Activated CD4-positive, alpha-beta T cell treated with anti-CD3 and anti-CD28 coated beads, Interleukin-2, amount 50 U/mL, for 16 hours (primary cell): ENCODE measurements at regions not wholly inside any gene's neighbourhood (a gene's known extent, or its start where the extent isn't known, plus 50 kb on each side); places are given as distances from the start of the nearest gene placed in this dataset.
A peak's percentile ranks its signal among the peaks of the same experiment; 100 is the strongest.

ENCODE experiments used
- DNase-seq: peaks from one replicate; pipeline ENCODE4 v3.0.0-alpha.2; 2020

GRCh38 chr1:2919841-2920240 is 101.4 kb upstream of the ACTRT2 start:
- no peak for DNase-seq

DNA sequence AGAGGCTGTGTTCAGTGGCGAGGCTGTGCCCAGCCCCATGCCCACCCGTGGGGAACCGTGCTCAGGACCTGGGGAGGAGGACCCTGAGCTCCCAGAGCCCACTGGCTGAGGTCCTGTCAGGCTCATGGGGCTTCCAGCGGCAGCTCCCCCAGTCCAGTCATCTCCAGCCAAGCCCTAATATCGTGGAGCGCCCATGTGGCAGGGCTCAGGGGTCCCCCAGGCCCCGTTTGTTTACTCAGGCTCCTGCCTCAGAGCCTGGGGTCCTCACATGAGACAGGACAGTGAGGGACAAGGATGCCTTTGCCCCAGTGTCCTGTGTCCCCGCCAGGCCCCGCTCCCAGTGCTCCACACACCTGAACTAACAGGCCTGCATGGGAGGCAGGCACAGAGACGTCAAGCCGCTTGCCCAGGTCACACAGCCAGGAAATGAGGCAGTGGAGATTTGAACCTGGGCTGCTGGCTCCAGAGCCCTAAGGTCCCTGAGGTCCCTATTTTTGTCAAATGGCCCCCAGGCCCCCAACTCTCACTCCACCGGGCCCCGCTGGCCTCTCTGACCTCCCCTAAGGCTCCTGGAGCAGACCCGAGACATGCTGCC is 100.7 kb upstream of the ACTRT2 start:
- no peak for DNase-seq

DNA sequence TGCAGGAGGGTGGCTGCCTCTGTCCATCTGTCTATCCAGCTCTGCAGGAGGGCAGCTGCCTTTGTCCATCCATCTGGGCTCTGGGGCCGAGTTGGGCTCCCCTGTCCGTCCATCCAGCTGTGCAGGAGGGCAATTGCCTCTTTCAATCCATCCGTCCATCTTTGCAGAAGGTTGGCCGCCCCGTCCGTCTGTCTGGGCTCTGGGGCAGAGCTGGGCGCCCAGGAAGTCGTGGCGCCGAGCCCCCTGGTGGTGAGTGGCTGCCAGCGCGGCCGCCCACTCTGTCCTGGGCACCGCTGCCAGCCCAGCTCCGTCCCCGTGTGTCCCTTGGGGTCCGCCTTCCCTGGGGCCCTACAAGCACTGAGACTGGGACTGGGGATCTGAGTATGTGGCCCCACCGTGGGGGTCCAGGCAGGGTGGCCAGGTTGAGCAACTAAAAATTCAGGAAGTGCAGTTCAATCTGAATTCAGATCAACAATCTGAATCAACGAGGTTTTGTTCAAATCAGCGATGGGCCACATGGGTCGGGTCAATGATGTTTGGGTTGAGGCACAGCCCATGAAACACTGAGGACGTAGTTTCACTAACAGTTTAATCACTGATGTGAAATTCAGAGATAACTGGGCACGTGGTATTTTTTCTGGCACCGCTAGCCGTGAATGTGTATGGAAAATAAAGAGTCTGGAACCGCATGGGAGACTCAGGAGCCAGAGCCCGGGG is 99.1 kb upstream of the ACTRT2 start:
- peak; percentile 5 for DNase-seq

DNA sequence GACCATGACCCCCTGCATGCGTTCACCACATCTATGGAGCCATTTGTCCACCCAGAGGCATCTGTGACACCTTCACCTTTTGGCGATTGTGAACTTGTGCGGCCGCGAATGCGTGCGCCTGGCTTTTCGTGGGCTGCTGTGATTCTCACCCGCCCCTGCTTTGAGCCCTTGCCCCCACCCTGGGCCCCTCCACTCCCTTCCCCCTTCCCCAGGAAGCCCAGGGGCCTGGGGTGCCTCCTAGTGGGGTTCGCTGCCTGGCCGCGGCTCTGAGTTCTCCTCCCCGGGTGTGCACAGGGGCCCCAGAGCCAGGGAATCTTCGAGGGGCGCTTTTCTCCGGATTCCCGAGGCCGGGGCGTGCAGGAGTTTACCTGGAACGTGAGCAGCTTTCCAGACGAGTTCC is 97.9 kb upstream of the ACTRT2 start:
- DNase-seq, result no peak

DNA sequence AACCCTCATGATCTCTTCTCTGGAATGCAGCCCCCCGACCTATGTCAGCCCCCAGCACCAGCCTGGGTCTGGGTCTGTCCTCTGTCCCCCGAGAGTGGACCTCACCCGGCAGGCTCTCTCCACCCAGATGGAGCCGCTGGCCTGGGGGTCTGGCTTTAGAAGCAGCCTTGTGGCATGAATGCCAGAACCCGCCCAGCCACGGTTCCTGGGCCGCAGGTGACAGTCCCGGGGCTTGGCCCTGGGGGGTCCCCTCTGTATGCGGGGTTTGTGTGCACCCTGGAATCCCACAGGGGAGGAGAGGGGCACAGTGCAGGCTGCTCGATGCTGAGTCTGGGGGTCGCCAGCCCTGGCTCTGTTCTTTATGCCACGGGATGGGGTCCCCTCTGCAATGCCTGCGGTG is 96.0 kb upstream of the ACTRT2 start:
- no peak for DNase-seq

- no peak for DNase-seq
These were observed 95.3 kb upstream of the ACTRT2 start for GRCh38 chr1:2925918-2926317.

DNA sequence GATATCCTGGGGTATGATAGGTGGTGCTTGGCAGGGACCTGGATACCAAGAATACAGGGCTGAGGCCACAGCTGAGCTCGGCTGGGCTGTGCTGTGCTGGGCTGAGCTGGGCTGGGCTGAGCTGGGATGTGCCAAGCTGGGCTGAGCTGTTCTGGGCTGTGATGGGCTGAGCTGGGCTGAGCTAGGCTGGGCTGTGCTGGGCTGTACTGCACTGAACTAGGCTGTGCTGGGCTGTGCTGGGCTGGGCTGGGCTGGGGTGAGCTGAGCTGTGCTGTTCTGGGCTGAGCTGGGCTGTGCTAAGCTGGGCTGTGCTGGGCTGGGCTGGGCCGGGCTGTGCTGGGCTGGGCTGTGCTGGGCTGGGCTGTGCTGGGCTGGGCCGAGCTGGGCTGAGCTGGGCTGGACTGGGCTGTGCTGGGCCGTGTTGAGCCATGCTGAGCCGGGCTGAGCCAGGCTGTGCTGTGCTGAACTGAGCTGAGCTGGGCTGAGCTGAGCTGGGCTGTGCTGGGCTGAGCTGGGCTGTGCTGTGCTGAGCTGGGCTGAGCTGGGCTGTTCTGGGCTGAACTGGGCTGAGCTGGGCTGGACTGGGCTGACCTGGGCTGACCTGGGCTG is 94.7 kb upstream of the ACTRT2 start:
- DNase-seq, result no peak

GRCh38 chr1:2927393-2928360 is 93.6 kb upstream of the ACTRT2 start:
- DNase-seq, result no peak

DNA sequence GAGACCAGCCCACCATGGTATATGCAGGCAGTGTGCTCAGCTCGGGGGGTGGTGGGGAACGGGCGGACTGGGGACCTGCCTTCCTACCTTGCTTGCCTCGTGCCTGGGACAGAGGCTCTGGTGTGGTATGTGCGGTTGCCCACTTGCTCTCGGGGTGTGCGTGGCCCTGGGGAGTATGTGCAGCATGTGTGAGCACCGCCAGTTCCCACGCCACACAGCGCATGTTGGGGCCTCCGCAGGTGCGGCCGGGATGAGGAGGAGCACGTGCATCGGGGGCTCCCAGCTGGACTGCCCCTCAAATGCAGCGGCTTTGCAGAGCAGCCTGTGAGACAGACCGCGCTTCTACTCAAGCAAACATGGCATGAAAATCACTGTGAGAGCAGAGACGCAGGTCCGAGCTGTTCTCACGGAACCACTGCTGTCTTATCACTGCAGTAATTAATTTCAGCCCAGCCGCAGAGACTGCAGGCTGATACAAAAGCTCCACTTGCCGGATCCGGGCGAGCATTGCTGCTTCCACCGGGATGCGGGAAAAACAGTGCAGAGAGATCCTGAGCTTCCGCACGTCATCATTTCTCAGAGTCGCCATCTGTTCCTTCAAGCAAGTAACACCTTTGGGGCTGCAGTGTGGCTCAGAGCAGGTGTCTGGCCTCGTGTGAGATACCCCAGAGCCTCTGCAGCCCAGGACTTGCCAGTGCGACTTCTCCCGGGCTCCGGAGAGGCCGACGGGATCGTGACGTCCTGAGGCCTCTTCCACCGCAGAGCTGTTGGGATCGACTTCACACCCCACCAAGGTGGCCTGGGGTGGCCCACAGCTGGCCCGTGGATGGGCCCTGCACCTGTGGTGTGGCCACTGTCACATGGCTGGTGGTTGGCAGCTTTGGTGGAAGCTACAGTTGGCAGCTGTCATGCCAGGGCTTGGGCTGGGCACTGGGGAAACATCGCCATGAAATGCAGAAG is 92.6 kb upstream of the ACTRT2 start:
- no peak for DNase-seq

DNA sequence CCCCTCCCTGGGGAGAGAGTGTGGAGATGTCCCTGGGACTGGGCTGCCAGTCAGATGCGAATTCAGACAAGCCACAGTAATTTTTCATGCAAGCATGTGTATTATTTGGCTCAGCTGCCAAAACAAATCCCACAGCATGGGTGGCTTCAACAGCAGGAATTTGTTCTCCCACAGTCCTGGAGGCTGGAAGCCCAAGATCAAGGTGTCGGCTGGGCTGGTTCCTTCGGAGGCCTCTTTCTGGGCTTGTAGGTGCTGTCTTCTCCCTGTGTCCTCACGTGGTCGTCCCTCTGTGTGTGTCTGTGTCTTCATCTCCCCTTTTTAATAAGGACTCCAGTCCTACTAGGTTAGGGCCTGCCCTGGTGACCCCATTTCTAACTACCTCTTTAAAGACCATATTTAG is 91.9 kb upstream of the ACTRT2 start:
- DNase-seq, result no peak

DNA sequence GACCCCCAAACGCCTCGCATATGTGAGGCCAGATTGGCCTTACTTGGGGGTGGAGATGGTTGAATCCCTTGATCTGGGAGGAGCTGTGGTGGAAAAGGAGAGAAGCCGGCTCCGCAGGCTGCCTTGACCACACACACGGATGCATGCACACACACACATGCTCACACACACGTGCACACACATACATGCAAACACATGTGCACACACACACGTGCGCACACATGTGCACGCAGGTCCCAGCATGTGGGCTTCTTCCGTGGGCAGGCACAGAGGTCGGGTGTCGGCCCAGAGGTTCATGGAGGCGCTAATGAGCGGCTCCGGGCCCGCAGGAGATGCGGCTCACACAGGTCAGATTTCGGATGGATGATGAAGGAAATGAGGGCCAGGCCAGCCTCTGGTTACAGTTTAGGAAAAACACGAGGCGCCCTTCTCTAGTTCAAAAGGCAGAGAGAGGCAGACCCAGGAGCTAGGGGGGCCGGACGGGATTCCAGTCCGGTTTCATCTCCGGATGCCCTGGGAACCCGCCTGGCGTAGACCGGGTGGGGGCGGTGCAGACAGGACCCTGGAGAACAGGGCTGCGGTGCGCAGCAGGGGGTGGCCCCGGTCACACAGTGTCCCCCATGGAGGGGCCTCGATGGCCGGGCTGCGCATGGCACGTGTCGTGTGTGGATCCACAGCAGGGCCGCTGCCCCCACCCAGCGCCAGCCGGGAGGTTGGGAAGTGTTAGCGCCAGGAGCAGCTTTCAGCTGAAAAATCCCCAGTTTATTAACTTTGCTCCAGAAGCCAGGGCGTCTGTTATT is 91.1 kb upstream of the ACTRT2 start:
- DNase-seq, result no peak

DNA sequence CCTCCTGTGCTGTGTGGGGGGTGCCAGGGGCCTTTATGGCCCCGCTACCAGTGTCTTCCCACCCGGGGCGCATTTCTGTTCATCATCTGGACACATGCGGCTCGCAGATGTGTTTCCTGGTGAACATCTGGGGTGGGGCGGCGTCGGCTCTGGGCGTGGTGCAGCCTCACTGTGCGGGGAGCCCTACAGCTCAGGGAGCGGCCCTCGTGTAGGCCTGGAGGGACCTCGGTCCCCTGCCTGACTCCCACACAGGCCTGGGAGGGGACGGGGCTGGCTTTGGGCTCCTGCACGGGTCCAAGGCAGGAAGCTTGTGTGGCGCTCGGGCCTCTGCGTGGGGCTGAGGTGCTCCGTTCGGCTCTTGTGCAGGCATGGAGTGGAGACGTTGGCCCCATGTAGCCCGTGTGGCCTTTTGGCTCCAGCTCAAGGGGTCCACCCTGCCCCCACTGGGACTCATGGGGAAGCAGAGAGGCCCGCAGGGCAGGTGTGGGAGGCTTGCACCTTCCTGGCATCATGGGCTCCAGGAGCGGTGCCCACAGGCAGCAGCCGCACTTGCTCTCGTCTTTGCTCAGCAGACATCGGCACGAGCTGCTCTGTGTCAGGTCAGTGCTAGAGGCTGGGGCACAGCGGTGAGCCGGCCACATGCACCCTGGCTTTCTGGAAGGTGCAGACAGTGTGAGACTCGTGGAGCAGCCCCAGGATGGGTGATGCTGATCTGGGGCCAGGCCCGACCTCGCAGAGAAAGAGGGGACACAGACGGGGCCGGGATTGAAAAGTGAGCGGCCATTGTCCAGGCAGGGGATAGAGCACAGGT is 90.1 kb upstream of the ACTRT2 start:
- no peak for DNase-seq

- DNase-seq, result no peak
These were observed 89.4 kb upstream of the ACTRT2 start for GRCh38 chr1:2931724-2932401.

GRCh38 chr1:2932671-2933350 is 88.5 kb upstream of the ACTRT2 start:
- no peak for DNase-seq

DNA sequence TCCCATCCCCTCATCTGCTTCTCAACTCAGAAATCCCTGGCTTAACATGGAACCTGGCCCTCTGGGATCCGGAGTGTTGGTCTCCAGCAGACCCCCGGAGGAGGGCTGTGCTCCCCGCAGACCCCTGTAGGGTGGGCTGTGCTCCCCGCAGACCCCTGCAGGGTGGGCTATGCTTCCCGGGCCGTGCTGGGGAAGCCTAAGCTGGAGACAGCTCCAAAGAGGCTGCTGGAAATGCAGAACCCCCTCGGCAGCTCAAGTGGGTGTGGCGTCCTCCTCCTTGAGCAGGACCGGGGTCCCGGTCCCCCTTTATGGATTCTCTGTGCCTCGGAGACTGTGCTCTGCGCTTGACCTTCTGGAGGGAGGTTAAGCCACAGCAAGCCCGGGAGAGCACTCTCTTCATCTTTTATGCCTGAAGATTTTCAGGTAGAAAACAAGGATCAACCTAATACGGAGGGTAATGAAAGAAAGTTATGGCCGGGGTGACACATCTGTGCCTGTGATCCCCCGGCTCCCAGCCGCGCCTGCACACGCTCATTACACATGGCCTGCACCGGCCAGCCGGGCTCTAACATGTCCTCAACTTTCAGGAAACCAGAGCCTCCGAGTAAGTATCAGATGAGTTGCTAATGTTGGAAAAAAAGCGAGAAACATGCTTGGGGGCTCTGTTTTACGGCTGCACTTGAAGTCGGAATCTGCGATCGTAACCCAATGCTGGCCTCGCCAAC is 87.7 kb upstream of the ACTRT2 start:
- no peak for DNase-seq

- no peak for DNase-seq
These were observed 87.1 kb upstream of the ACTRT2 start for GRCh38 chr1:2934156-2934540.

DNA sequence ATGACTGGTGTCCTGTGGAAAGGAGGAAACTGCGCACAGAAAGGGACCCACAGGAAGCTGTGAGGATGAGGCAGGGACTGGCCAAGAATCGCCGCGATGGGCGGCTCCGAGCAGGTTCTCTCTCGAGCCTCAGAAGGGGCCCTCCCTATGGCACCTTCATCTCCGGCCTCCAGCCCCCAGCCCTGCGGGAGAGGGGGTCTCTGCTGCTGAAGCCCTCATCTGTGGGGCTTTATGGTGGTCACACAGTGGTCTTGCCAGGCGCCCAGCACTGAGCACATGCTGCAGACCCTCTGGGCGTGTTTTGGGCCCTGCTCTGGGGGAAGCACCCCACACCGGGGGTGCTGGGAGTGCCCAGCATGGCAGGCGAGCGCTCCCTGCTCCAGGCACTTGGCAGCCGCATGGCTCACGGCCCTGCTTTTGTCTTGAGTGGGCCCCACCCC is 86.6 kb upstream of the ACTRT2 start:
- DNase-seq, result no peak

- no peak for DNase-seq
These were observed 86.1 kb upstream of the ACTRT2 start for GRCh38 chr1:2935184-2935583.
